Uterus (tissue), 2 donors: ENCODE measurements at regions not wholly inside any gene's neighbourhood (a gene's known extent, or its start where the extent isn't known, plus 50 kb on each side); places are given as distances from the start of the nearest gene placed in this dataset.

Experiments
- POLR2A ChIP-seq, 2 donors: fragments of 450-650 bp; IDR thresholded peaks; one replicate each; pipeline ENCODE4 v1.6.1; 2016; ENCODE audit warnings: antibody characterized with exemption in 2 of 2, mild to moderate bottlenecking in 1 of 2, moderate library complexity in 1 of 2
- TF ChIP-seq, protein P1 (sequence below), 4 experiments: fragments of 200-600 bp in 2 of 4; fragments of 450-650 bp in 2 of 4; sonication (generic) in 2 of 4; IDR thresholded peaks; one replicate each; pipeline ENCODE4 v1.5.1; 2016 to 2019; ENCODE audit warnings: antibody characterized with exemption in 4 of 4, mild to moderate bottlenecking in 2 of 4, moderate library complexity in 1 of 4

DNA sequence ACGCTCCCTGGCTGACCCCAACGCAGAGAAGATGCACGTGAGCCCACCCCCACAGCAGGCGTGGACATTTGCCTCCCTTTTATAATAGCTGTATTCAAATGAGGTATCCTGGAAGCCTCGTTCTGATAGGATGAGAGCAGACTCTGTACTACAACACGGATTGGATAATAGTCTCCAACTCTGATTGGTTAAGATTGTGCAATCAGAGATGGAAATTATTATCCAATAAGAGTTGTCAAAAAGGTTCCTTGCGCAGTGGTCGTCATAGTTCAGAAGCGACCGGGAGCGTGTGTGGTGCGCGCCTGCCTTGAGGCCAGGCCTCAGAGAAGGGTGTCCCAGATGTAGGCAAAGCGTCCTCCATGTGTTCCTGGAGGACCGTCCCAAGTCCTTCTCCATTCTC, 104.6 kb downstream of the USP22 start:
- TF ChIP-seq, protein P1, sequence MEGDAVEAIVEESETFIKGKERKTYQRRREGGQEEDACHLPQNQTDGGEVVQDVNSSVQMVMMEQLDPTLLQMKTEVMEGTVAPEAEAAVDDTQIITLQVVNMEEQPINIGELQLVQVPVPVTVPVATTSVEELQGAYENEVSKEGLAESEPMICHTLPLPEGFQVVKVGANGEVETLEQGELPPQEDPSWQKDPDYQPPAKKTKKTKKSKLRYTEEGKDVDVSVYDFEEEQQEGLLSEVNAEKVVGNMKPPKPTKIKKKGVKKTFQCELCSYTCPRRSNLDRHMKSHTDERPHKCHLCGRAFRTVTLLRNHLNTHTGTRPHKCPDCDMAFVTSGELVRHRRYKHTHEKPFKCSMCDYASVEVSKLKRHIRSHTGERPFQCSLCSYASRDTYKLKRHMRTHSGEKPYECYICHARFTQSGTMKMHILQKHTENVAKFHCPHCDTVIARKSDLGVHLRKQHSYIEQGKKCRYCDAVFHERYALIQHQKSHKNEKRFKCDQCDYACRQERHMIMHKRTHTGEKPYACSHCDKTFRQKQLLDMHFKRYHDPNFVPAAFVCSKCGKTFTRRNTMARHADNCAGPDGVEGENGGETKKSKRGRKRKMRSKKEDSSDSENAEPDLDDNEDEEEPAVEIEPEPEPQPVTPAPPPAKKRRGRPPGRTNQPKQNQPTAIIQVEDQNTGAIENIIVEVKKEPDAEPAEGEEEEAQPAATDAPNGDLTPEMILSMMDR (IDR thresholded peaks at IDR 0.05): no peak
- no peak for TF ChIP-seq POLR2A (IDR thresholded peaks at IDR 0.05)
